HUES64 (cell line): ENCODE measurements at regions not wholly inside any gene's neighbourhood (a gene's known extent, or its start where the extent isn't known, plus 50 kb on each side); places are given as distances from the start of the nearest gene placed in this dataset.

Experiments
- H3K27ac ChIP-seq: 2 replicates; pipeline ENCODE4 v1.7.0; 2013; ENCODE audit warnings: low read depth, low read length, inconsistent platforms
- H3K27me3 ChIP-seq: 2 replicates; pipeline ENCODE4 v1.6.1; 2013; ENCODE audit warnings: mild to moderate bottlenecking, low read length; ENCODE audit not compliant: insufficient read depth
- H3K36me3 ChIP-seq: 2 replicates; pipeline ENCODE4 v1.6.1; 2013; ENCODE audit warnings: mild to moderate bottlenecking, low read length; ENCODE audit not compliant: insufficient read depth
- H3K4me1 ChIP-seq: 2 replicates; pipeline ENCODE4 v1.6.1; 2013; ENCODE audit warnings: mild to moderate bottlenecking, low read length, moderate library complexity; ENCODE audit not compliant: insufficient read depth
- H3K4me3 ChIP-seq: 2 replicates; pipeline ENCODE4 v1.5.1; 2013; ENCODE audit warnings: mild to moderate bottlenecking, low read length, moderate library complexity
- H3K9ac ChIP-seq: 2 replicates; pipeline ENCODE4 v1.6.1; 2013; ENCODE audit warnings: mild to moderate bottlenecking, low read depth, low read length
- H3K9me3 ChIP-seq: 2 replicates; pipeline ENCODE4 v1.6.1; 2013; ENCODE audit warnings: low read depth, low read length; ENCODE audit not compliant: insufficient read depth
- WGBS: fragments of 150-250, 120-280 bp; methylation state at CpG from one replicate; pipeline ENCODE4 v1.1.7; 2013; ENCODE audit warnings: missing lambda C conversion rate; 5-methylcytosine and 5-hydroxymethylcytosine counted together

DNA sequence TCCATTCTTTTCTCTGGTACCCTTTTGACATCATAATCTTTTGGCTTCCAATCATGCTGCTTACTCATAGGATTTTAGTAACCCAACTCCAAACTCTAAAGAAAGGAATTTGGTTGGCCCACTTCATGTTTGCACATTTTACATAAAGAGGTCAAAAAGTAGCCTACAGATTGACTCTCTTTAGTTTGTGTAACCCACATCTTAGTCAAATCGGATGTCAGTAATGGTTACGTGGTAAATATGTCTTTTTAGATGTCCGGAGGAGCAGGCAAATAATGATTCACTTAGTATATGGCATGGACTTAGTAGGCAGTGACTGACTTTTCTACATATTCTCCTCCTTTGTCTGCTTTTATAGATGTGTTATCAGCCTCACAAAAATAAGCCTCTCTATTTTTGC is 711.6 kb upstream of the FOXG1 start:
- peaks cover 10% of the 10 kb centered on the region for H3K4me1 ChIP-seq
- no peaks in the 10 kb centered on the region for H3K27me3 ChIP-seq
- no peaks in the 10 kb centered on the region for H3K36me3 ChIP-seq
- no peak overlapping the region for H3K9ac ChIP-seq
- no peak overlapping the region for H3K4me3 ChIP-seq
- 97% methylated on average over 3 of the region's 3 CpGs for WGBS
- no peaks in the 10 kb centered on the region for H3K9me3 ChIP-seq
- H3K27ac ChIP-seq = no peak overlapping the region

DNA sequence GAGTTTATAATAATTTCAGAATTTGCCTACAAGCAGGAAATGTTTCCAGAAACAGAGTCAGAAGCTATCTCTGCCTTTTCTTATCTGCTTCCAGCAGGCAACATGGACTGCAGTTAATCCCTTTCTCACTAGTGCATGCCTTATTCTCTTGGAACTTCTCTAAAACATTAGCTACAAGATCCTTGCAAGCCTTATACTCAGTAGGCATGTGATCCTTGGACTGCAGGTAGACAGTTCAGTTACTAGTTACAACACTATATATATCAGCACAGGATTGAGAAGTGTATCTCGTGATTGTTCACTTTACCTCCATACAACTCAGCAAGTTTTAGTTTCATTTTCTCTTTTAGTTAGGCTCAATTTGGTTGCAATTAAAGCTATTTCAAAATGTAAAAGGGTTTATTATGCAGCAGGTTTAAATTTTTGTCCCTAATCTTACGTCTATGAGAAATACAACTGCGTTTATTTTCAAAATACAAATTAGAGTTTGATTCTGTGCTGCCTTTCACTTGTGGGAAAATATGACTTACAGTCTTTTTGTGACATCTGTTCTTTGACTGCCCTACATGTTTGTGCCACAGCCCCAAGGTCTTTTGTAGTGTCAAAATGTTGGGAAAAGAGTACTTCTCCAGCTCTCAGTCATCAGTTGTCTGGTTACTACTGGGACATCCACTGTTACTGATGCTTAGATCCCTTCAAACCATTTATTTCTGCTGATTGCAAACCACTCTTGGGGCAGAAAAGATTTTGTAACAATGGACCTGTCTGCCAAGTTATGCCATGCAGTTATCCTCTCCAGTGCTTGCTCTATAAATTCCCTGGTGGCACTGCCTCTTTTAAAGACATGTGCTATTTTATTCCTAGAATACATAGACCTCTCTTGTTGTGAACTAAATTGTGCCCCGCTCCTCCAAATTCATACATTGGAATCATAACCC is 709.0 kb upstream of the FOXG1 start:
- Histone ChIP-seq H3K4me3 (no peak overlapping the region), H3K9me3 (no peaks in the 10 kb centered on the region), H3K27ac (no peak overlapping the region), H3K36me3 (no peaks in the 10 kb centered on the region), H3K27me3 (no peaks in the 10 kb centered on the region), H3K4me1 (peaks cover 20% of the 10 kb centered on the region), H3K9ac (no peak overlapping the region)
- 100% methylated on average over 3 of the region's 4 CpGs for WGBS

DNA sequence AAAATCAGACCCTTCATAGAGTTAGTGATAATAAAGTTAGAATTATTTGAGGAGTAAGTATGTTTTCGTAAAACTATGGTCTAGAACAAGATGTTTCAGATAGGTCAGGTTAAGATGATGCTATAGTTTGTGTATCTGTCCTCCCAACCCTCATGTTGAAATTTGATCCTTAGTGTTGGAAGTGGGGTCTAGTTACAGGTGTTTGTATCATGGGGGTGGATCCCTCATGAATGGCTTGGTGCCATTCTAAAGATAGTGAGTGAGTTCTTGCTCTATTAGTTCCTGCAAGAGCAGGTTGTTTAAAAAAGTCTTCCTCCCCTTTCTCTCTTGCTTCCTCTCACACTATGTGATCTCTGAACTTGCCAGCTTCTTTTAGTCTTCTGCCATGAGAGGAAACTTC is 707.3 kb upstream of the FOXG1 start:
- peaks cover 20% of the 10 kb centered on the region for H3K4me1 ChIP-seq
- 98% methylated on average over 1 of the region's 1 CpG for WGBS
- no peaks in the 10 kb centered on the region for H3K27me3 ChIP-seq

DNA sequence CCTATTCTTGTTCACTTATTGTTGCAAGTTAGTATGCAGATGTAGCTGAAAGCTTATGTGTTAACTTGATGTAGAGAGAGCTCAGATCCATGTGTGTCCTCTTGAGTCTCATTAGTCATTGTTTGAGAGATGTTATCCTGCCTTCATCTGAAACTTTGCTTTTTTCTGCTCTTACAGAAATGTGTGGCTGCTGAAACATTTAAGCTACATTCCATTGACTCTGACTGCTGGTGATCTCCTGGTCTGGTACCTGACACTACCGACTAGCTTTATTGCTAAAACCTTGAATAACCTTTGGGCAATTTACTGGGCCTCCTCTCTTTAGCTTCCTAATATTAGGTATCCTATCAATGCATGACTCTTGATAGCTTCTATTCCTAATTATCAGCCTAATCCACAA is 705.6 kb upstream of the FOXG1 start:
- H3K27me3 ChIP-seq = no peaks in the 10 kb centered on the region
- WGBS = 92% methylated on average over 1 of the region's 1 CpG

More for the DNA sequence above, 707.3 kb upstream of the FOXG1 start:
- H3K9me3 ChIP-seq = no peaks in the 10 kb centered on the region
- H3K4me3 ChIP-seq = no peak overlapping the region
- H3K9ac ChIP-seq = no peak overlapping the region
- no peak overlapping the region for H3K27ac ChIP-seq
- H3K36me3 ChIP-seq = no peaks in the 10 kb centered on the region

DNA sequence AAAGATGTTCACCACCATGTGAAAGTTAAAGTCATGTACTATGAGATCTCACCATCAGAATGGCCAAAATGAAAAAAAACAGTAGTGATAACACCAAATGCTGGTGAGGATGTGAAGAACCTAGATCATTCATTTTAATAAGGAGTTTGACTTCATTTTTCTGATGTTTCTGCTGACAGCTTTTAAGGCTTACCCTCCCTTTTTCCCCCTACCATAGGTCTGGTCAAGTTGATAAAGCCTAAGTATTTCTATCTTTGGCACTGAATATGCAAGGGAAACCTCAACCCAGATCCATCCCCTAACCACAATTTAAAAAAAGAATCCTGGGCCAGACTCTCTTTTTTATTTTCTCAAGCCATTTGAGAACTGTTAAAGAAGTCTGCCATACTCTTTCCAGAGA is 689.6 kb upstream of the FOXG1 start:
- Histone ChIP-seq H3K27me3 (no peaks in the 10 kb centered on the region), H3K27ac (no peak overlapping the region), H3K4me3 (no peak overlapping the region), H3K4me1 (peaks cover 11% of the 10 kb centered on the region), H3K9me3 (no peaks in the 10 kb centered on the region), H3K9ac (no peak overlapping the region), H3K36me3 (no peaks in the 10 kb centered on the region)

More for the DNA sequence above, 705.6 kb upstream of the FOXG1 start:
- Histone ChIP-seq H3K4me3 (no peak overlapping the region), H3K9ac (no peak overlapping the region), H3K9me3 (no peaks in the 10 kb centered on the region), H3K27ac (no peak overlapping the region), H3K36me3 (no peaks in the 10 kb centered on the region), H3K4me1 (peaks cover 20% of the 10 kb centered on the region)

DNA sequence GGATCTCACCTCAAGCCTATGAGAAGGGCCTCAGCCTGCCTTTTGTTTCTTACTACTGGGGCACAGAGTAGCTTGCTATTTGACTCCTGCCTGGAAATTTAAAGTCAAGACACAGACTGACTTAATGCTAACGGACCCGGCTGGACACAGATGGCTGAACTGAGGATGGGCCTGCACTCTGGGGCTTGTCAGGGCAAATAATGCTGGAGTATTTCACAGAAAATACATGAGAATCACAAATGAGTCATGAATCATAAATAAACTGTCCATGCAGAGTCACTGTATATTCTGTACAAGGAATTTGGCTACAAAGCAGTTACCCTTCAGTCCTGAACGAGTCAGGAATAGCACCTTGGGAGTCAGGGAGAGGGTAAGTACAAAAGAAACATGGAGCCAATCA is 683.2 kb upstream of the FOXG1 start:
- no peaks in the 10 kb centered on the region for H3K36me3 ChIP-seq
- H3K4me1 ChIP-seq = peaks cover 31% of the 10 kb centered on the region
- H3K9me3 ChIP-seq = no peaks in the 10 kb centered on the region
- H3K4me3 ChIP-seq = no peak overlapping the region
- no peak overlapping the region for H3K27ac ChIP-seq
- H3K9ac ChIP-seq = no peak overlapping the region
- WGBS = 96% methylated on average over 3 of the region's 3 CpGs
- H3K27me3 ChIP-seq = no peaks in the 10 kb centered on the region

DNA sequence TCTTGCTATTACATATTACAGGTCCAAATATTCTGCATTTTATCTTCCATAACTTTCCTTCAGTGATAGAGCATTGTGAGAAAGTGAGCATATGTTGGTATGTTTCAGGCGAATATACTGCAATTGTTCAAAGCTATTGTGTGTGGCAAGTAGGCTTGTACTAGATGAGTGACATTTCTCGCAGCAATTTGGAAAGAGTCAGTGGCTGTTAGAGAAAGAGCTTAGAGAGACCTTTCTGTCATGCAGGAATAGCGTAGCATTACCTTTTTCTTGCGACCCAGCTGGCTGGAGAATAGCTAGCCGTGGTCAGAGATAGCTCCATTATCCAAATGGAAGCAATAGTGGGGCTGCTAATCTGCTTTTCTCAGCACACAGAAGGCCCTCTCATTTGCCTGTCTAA is 678.5 kb upstream of the FOXG1 start:
- Histone ChIP-seq H3K27ac (no peak overlapping the region), H3K4me3 (no peak overlapping the region), H3K27me3 (no peaks in the 10 kb centered on the region), H3K4me1 (peaks cover 24% of the 10 kb centered on the region; the same call in 1 of the 2 replicates), H3K9me3 (no peaks in the 10 kb centered on the region), H3K9ac (no peak overlapping the region), H3K36me3 (no peaks in the 10 kb centered on the region)
- 86% methylated on average over 5 of the region's 5 CpGs for WGBS

DNA sequence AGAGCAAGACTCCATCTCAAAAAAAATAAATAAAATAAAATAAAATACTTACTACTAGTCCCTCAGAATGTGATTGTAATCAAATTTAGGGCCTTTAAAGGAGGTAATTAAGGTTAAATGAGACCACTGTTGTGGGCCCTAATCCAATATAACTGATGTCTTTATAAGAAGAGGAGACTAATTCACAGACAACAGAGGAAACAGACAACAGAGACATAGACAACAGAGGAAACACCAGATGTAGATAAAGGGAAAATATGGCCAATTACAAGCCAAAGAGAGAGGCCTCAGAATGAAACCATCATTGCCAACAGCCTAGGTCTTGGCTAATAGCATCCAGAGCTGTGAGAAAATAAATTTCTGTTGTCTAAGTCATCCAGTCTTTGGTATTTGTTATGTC is 669.0 kb upstream of the FOXG1 start:
- Histone ChIP-seq H3K36me3 (no peaks in the 10 kb centered on the region), H3K4me1 (0 out of 2 replicates have a peak, but pooled peaks cover 4% of the 10 kb centered on the region), H3K9ac (no peak overlapping the region), H3K27me3 (no peaks in the 10 kb centered on the region), H3K4me3 (no peak overlapping the region), H3K9me3 (no peaks in the 10 kb centered on the region), H3K27ac (no peak overlapping the region)

DNA sequence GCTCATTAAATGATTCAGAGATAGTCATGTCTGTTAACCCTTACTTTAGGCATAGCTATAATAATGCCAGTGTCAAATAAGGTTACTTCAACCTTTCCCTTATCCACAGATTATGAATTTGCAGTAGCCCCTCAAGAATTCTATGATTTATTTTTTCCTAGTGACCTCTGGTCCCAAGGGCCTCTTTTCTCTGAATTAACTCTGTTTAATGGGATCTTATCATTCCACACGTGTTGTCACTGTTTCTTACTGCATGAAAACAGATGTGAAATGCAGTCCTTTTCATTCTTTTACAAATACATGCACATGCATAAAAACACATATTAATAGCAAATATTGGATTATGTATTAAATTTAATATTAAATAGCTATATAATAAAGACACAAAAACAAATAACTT is 667.7 kb upstream of the FOXG1 start:
- 100% methylated on average over 1 of the region's 1 CpG for WGBS
- Histone ChIP-seq H3K4me3 (no peak overlapping the region), H3K27ac (no peak overlapping the region), H3K9ac (no peak overlapping the region), H3K36me3 (no peaks in the 10 kb centered on the region), H3K27me3 (no peaks in the 10 kb centered on the region), H3K9me3 (no peaks in the 10 kb centered on the region), H3K4me1 (0 out of 2 replicates have a peak, but pooled peaks cover 4% of the 10 kb centered on the region)

DNA sequence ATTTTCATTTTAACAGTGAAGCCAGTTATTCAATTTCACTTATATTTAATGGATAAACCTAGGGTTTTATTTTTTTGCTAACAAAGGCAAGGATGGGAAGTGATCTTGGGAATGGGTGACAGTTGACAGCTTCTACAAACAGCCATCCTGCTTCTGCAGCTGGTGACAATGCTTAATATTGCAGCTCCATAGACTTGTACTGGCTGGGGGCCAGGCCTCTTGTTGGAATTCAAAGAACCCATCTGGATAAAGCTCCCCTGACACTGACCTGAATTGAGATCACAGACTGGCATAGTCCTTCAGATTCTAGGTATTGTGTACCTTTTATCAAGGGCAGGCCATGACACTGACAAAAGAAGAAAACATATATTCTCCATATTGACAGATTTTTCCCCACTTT is 664.6 kb upstream of the FOXG1 start:
- no peaks in the 10 kb centered on the region for H3K9me3 ChIP-seq
- H3K4me3 ChIP-seq = no peak overlapping the region
- H3K9ac ChIP-seq = no peak overlapping the region
- H3K4me1 ChIP-seq = 0 out of 2 replicates have a peak, but pooled peaks cover 4% of the 10 kb centered on the region
- no peaks in the 10 kb centered on the region for H3K36me3 ChIP-seq
- H3K27me3 ChIP-seq = no peaks in the 10 kb centered on the region
- no peak overlapping the region for H3K27ac ChIP-seq

DNA sequence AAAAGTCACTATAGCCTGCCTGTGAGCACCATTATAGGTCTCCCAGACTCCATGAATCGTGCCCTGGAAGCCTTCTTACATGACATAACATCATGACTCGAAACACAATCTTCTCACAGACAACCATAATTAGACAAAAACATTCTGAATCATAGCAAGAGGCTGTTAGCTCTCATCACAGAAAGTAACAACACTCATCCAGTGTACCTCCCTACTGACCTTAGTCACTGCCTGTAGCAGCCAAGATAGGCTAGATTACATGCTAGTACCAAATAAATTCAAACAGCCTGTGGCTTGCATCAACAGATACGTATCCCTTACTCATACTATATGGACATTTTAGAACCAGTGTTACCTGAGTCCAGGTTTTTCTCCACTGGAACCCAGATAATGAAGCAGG is 663.8 kb upstream of the FOXG1 start:
- 0 out of 2 replicates have a peak, but pooled peaks cover 4% of the 10 kb centered on the region for H3K4me1 ChIP-seq
- 89% methylated on average over 3 of the region's 3 CpGs for WGBS
- no peaks in the 10 kb centered on the region for H3K27me3 ChIP-seq
- H3K36me3 ChIP-seq = no peaks in the 10 kb centered on the region
- H3K9ac ChIP-seq = no peak overlapping the region
- H3K4me3 ChIP-seq = no peak overlapping the region
- no peaks in the 10 kb centered on the region for H3K9me3 ChIP-seq
- H3K27ac ChIP-seq = no peak overlapping the region
